A673 (cell line): ENCODE measurements at regions not wholly inside any gene's neighbourhood (a gene's known extent, or its start where the extent isn't known, plus 50 kb on each side); places are given as distances from the start of the nearest gene placed in this dataset.

ENCODE experiments used
- EZH2 ChIP-seq: fragments of 200-600 bp; sonication (generic); IDR thresholded peaks from 2 replicates; pipeline ENCODE4 v1.6.1; 2017; ENCODE audit warnings: borderline replicate concordance, low read depth, mild to moderate bottlenecking, mixed read lengths, antibody characterized with exemption, low read length; ENCODE audit not compliant: poor library complexity, severe bottlenecking
- TF ChIP-seq, protein P1 (sequence below): fragments of 300-800, 200-600 bp; sonication (generic); conservative IDR thresholded peaks from 2 replicates; pipeline ENCODE4 v1.5.1; 2017; ENCODE audit warnings: low read depth, mild to moderate bottlenecking, antibody characterized with exemption, low read length, moderate library complexity, mixed read lengths

DNA sequence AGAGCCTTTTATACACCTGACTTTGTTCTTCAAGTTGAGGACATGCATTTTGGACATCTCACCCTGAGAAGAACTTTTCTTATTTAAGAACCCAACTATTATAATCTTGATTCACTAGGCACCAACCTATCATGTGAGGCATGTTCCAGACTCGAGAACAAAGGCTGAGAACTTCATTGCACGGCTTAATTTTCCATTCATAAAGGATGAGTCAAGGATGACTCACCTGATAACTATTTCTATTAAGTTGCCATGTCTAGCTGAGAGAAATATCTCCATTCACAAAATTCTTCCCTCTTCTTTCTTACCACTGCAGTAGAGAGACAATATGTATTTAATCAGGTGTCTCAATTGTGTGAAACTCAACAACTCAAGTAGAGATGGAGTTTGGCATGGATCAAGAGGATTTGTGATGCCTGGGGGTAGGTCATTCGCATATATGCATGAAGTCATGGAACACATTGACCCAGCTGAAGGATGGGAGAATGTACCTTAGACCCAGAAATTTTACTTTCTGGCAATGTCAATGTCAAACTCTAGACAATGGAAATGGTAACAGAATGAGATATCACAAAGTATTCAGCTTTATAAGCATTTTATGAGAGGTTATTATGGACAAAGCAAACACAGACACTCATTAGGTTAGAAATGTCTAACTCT, 173.2 kb upstream of the PRNP start:
- TF ChIP-seq, protein P1, sequence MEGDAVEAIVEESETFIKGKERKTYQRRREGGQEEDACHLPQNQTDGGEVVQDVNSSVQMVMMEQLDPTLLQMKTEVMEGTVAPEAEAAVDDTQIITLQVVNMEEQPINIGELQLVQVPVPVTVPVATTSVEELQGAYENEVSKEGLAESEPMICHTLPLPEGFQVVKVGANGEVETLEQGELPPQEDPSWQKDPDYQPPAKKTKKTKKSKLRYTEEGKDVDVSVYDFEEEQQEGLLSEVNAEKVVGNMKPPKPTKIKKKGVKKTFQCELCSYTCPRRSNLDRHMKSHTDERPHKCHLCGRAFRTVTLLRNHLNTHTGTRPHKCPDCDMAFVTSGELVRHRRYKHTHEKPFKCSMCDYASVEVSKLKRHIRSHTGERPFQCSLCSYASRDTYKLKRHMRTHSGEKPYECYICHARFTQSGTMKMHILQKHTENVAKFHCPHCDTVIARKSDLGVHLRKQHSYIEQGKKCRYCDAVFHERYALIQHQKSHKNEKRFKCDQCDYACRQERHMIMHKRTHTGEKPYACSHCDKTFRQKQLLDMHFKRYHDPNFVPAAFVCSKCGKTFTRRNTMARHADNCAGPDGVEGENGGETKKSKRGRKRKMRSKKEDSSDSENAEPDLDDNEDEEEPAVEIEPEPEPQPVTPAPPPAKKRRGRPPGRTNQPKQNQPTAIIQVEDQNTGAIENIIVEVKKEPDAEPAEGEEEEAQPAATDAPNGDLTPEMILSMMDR = no peak
- TF ChIP-seq EZH2 = no peak
